ENCODE measurements at regions not wholly inside any gene's neighbourhood (a gene's known extent, or its start where the extent isn't known, plus 50 kb on each side); places are given as distances from the start of the nearest gene placed in this dataset.

- in situ Hi-C loops (cut with MboI; ENCODE audit: low sequenced_read_pairs in 4 of 4) (no loop called here), intact Hi-C loops (cut with DNase I; ENCODE audit: low total_unique reads) (no loop called here)
- Histone ChIP-seq H3K27me3 (no peaks in the 10 kb centered on the region), H3K9me3 (no peaks in the 10 kb centered on the region), H3K4me1 (no peaks in the 10 kb centered on the region), H3K4me3 (no peak overlapping the region), H3K27ac (no peak overlapping the region), H3K36me3 (no peaks in the 10 kb centered on the region)
- DNase-seq: no peak
- TF ChIP-seq POLR2A (IDR thresholded peaks at IDR 0.05): no peak
- TF ChIP-seq CTCF (IDR thresholded peaks at IDR 0.05 in 4 of 5, conservative IDR thresholded peaks at IDR 0.05 in 1 of 5): no peak
- ATAC-seq: no peak
Measured at GRCh38 chr12:17348311-17348710, 741.7 kb downstream of the RERGL start.

GRCh38 chr12:17344649-17345048, 738.7 kb upstream of the LMO3 start:
- in situ Hi-C loops (cut with MboI; ENCODE audit: low sequenced_read_pairs in 4 of 4) (no loop called here), intact Hi-C loops (cut with DNase I; ENCODE audit: low total_unique reads) (no loop called here)
- no peak for DNase-seq
- no peak for ATAC-seq
- Histone ChIP-seq H3K4me1 (no peaks in the 10 kb centered on the region), H3K27me3 (no peaks in the 10 kb centered on the region), H3K36me3 (no peaks in the 10 kb centered on the region), H3K9me3 (no peaks in the 10 kb centered on the region), H3K27ac (no peak overlapping the region), H3K4me3 (no peak overlapping the region)
- TF ChIP-seq CTCF (IDR thresholded peaks at IDR 0.05 in 4 of 5, conservative IDR thresholded peaks at IDR 0.05 in 1 of 5): no peak
- TF ChIP-seq POLR2A (IDR thresholded peaks at IDR 0.05): no peak

- no peaks in the 10 kb centered on the region for H3K36me3 ChIP-seq
- no peaks in the 10 kb centered on the region for H3K9me3 ChIP-seq
- ATAC-seq (no peak), DNase-seq (no peak)
- intact Hi-C loops (cut with DNase I; ENCODE audit: low total_unique reads): no loop called here
- H3K4me3 ChIP-seq: no peak overlapping the region
- no peak overlapping the region for H3K27ac ChIP-seq
- in situ Hi-C loops (cut with MboI; ENCODE audit: low sequenced_read_pairs in 4 of 4): no loop called here
- TF ChIP-seq CTCF (IDR thresholded peaks at IDR 0.05 in 4 of 5, conservative IDR thresholded peaks at IDR 0.05 in 1 of 5): no peak
- no peak for TF ChIP-seq POLR2A (IDR thresholded peaks at IDR 0.05)
- H3K4me1 ChIP-seq: no peaks in the 10 kb centered on the region
- no peaks in the 10 kb centered on the region for H3K27me3 ChIP-seq
Measured at GRCh38 chr12:17342381-17342961, 736.5 kb upstream of the LMO3 start.

GRCh38 chr12:17335487-17335886, 729.5 kb upstream of the LMO3 start:
- Histone ChIP-seq H3K27me3 (no peaks in the 10 kb centered on the region), H3K27ac (no peak overlapping the region), H3K36me3 (no peaks in the 10 kb centered on the region), H3K9me3 (no peaks in the 10 kb centered on the region), H3K4me3 (no peak overlapping the region), H3K4me1 (no peaks in the 10 kb centered on the region)
- intact Hi-C loops (cut with DNase I; ENCODE audit: low total_unique reads) (no loop called here), in situ Hi-C loops (cut with MboI; ENCODE audit: low sequenced_read_pairs in 4 of 4) (no loop called here)
- DNase-seq (no peak), ATAC-seq (no peak)
- TF ChIP-seq POLR2A (IDR thresholded peaks at IDR 0.05): no peak
- TF ChIP-seq CTCF (IDR thresholded peaks at IDR 0.05 in 4 of 5, conservative IDR thresholded peaks at IDR 0.05 in 1 of 5): no peak

GRCh38 chr12:17334784-17335183, 728.8 kb upstream of the LMO3 start:
- no peak for TF ChIP-seq CTCF (IDR thresholded peaks at IDR 0.05 in 4 of 5, conservative IDR thresholded peaks at IDR 0.05 in 1 of 5)
- no peak for TF ChIP-seq POLR2A (IDR thresholded peaks at IDR 0.05)
- intact Hi-C loops (cut with DNase I; ENCODE audit: low total_unique reads): no loop called here
- no peaks in the 10 kb centered on the region for H3K27me3 ChIP-seq
- ATAC-seq (no peak), DNase-seq (no peak)
- no peaks in the 10 kb centered on the region for H3K9me3 ChIP-seq
- no peaks in the 10 kb centered on the region for H3K4me1 ChIP-seq
- in situ Hi-C loops (cut with MboI; ENCODE audit: low sequenced_read_pairs in 4 of 4): no loop called here
- H3K4me3 ChIP-seq: no peak overlapping the region
- H3K36me3 ChIP-seq: no peaks in the 10 kb centered on the region
- H3K27ac ChIP-seq: no peak overlapping the region
